Liver (tissue), 8 donors: ENCODE measurements at regions not wholly inside any gene's neighbourhood (a gene's known extent, or its start where the extent isn't known, plus 50 kb on each side); places are given as distances from the start of the nearest gene placed in this dataset.

Experiments used
- DNase-seq: peaks from one replicate; pipeline ENCODE4 v3.0.0-alpha.2; 2017; ENCODE audit warnings: low spot score
- H3K27ac ChIP-seq, 2 donors: one replicate each; pipeline ENCODE4 v1.7.0; 2013; ENCODE audit warnings: inconsistent platforms in 2 of 2, low read length in 2 of 2, control low read depth in 1 of 2, low read depth in 1 of 2, mild to moderate bottlenecking in 1 of 2
- H3K27me3 ChIP-seq, 4 donors: one replicate each; pipeline versions ENCODE4 v1.6.1 to v1.7.0; 2013; ENCODE audit warnings: low read length in 3 of 4, inconsistent platforms in 1 of 4, mild to moderate bottlenecking in 1 of 4, moderate library complexity in 1 of 4; ENCODE audit not compliant: control insufficient read depth in 4 of 4, insufficient read depth in 4 of 4
- H3K36me3 ChIP-seq, 4 donors: one replicate each; pipeline versions ENCODE4 v1.6.1 to v1.7.0; 2013; ENCODE audit warnings: low read length in 3 of 4, mild to moderate bottlenecking in 3 of 4, low read depth in 1 of 4, moderate library complexity in 1 of 4; ENCODE audit not compliant: control insufficient read depth in 4 of 4, insufficient read depth in 3 of 4
- H3K4me1 ChIP-seq, 4 donors: one replicate each; pipeline versions ENCODE4 v1.6.1 to v1.7.0; 2013; ENCODE audit warnings: low read length in 3 of 4, mild to moderate bottlenecking in 3 of 4, moderate library complexity in 1 of 4; ENCODE audit not compliant: control insufficient read depth in 4 of 4, insufficient read depth in 4 of 4
- H3K4me3 ChIP-seq, 3 donors: one replicate each; pipeline versions ENCODE4 v1.6.1 to v1.7.0; 2013; ENCODE audit warnings: low read length in 3 of 3, control low read depth in 1 of 3, low read depth in 1 of 3, mild to moderate bottlenecking in 1 of 3
- H3K9ac ChIP-seq, 2 donors: one replicate each; pipeline ENCODE4 v1.7.0; 2013; ENCODE audit warnings: low read length in 2 of 2, mild to moderate bottlenecking in 2 of 2, moderate library complexity in 2 of 2, control low read depth in 1 of 2, low read depth in 1 of 2
- H3K9me3 ChIP-seq, 4 donors: one replicate each; pipeline versions ENCODE4 v1.6.1 to v1.7.0; 2013; ENCODE audit warnings: low read length in 3 of 4; ENCODE audit not compliant: control insufficient read depth in 4 of 4
- ATF3 ChIP-seq: IDR thresholded peaks from 2 replicates; pipeline ENCODE4 v1.6.1; 2016; ENCODE audit warnings: antibody characterized with exemption
- CTCF ChIP-seq: fragments of 150-350 bp; IDR thresholded peaks from 2 replicates; pipeline ENCODE4 v1.5.1; 2017; ENCODE audit warnings: improper control_type of control experiment, low read depth, low read length; ENCODE audit not compliant: missing input control
- EGR1 ChIP-seq, 2 donors: IDR thresholded peaks; 2 replicates each; pipeline ENCODE4 v1.6.1; 2016 to 2018; ENCODE audit warnings: antibody characterized with exemption in 2 of 2, low read depth in 2 of 2
- FOXA1 ChIP-seq: IDR thresholded peaks from 2 replicates; pipeline ENCODE4 v1.6.1; 2016; ENCODE audit warnings: antibody characterized with exemption
- FOXA2 ChIP-seq: IDR thresholded peaks from 2 replicates; pipeline ENCODE4 v1.6.1; 2016; ENCODE audit warnings: antibody characterized with exemption
- GABPA ChIP-seq, 2 donors: IDR thresholded peaks in 1 of 2; conservative IDR thresholded peaks in 1 of 2; 2 replicates each; pipeline ENCODE4 v1.6.1; 2016; ENCODE audit warnings: antibody characterized with exemption in 2 of 2, mild to moderate bottlenecking in 1 of 2, moderate library complexity in 1 of 2
- HNF4A ChIP-seq, 2 donors: conservative IDR thresholded peaks; 2 replicates each; pipeline ENCODE4 v1.6.1; 2016; ENCODE audit warnings: antibody characterized with exemption in 2 of 2, mild to moderate bottlenecking in 2 of 2
- HNF4G ChIP-seq: IDR thresholded peaks from 2 replicates; pipeline ENCODE4 v1.6.1; 2016; ENCODE audit warnings: antibody characterized with exemption
- JUND ChIP-seq, 2 donors: IDR thresholded peaks; 2 replicates each; pipeline ENCODE4 v1.6.1; 2016; ENCODE audit warnings: antibody characterized with exemption in 2 of 2
- MAX ChIP-seq: IDR thresholded peaks from 2 replicates; pipeline ENCODE4 v1.6.1; 2016; ENCODE audit warnings: antibody characterized with exemption
- NR2F2 ChIP-seq: IDR thresholded peaks from 2 replicates; pipeline ENCODE4 v1.6.1; 2016; ENCODE audit warnings: antibody characterized with exemption
- RAD21 ChIP-seq, 2 donors: IDR thresholded peaks; 2 replicates each; pipeline ENCODE4 v1.6.1; 2016; ENCODE audit warnings: antibody characterized with exemption in 2 of 2, mild to moderate bottlenecking in 2 of 2
- REST ChIP-seq: IDR thresholded peaks from 2 replicates; pipeline ENCODE4 v1.6.1; 2016; ENCODE audit warnings: antibody characterized with exemption, mild to moderate bottlenecking
- RXRA ChIP-seq, 2 donors: IDR thresholded peaks; 2 replicates each; pipeline ENCODE4 v1.6.1; 2017 to 2018; ENCODE audit warnings: antibody characterized with exemption in 2 of 2, mild to moderate bottlenecking in 1 of 2
- SP1 ChIP-seq: IDR thresholded peaks from 2 replicates; pipeline ENCODE4 v1.6.1; 2018; ENCODE audit warnings: antibody characterized with exemption, mild to moderate bottlenecking
- YY1 ChIP-seq: IDR thresholded peaks from 2 replicates; pipeline ENCODE4 v1.6.1; 2016; ENCODE audit warnings: antibody characterized with exemption, mild to moderate bottlenecking
- ZBTB33 ChIP-seq: IDR thresholded peaks from 2 replicates; pipeline ENCODE4 v1.6.1; 2016; ENCODE audit warnings: antibody characterized with exemption
- WGBS: extraction: QIAGEN DNeasy Blood & Tissue Kit; methylation state at CpG from one replicate; pipeline ENCODE4 v1.1.7; 2013; 5-methylcytosine and 5-hydroxymethylcytosine counted together
- donor health status: healthy.
- donor health status: healthy.
- donor health status: healthy.
- donor health status: healthy.
- donor health status: healthy.

- Histone ChIP-seq H3K4me3 (no peak overlapping the region), H3K27me3 (no peaks in the 10 kb centered on the region), H3K9ac (no peak overlapping the region), H3K9me3 (no peaks in the 10 kb centered on the region), H3K4me1 (no peaks in the 10 kb centered on the region), H3K36me3 (no peaks in the 10 kb centered on the region), H3K27ac (no peak overlapping the region)
- DNase-seq = no peak
- WGBS = 94% methylated on average over 4 of the region's 4 CpGs
- TF ChIP-seq ATF3 = no peak
- TF ChIP-seq NR2F2 = no peak
- TF ChIP-seq YY1 = no peak
- no peak for TF ChIP-seq MAX
- no peak for TF ChIP-seq FOXA2
- no peak for TF ChIP-seq JUND (IDR thresholded peaks at IDR 0.05)
- TF ChIP-seq RXRA (IDR thresholded peaks at IDR 0.05) = no peak
- no peak for TF ChIP-seq ZBTB33
- no peak for TF ChIP-seq GABPA (IDR thresholded peaks at IDR 0.05 in 1 of 2, conservative IDR thresholded peaks at IDR 0.05 in 1 of 2)
- TF ChIP-seq FOXA1 = no peak
- no peak for TF ChIP-seq HNF4A (conservative IDR thresholded peaks at IDR 0.05)
- TF ChIP-seq EGR1 (IDR thresholded peaks at IDR 0.05; ENCODE audit: low read depth in 2 of 2) = no peak
- no peak for TF ChIP-seq REST
- TF ChIP-seq CTCF = no peak
- no peak for TF ChIP-seq SP1
- no peak for TF ChIP-seq RAD21 (IDR thresholded peaks at IDR 0.05)
- no peak for TF ChIP-seq HNF4G
These were observed 391.7 kb downstream of the TNS1 start for GRCh38 chr2:217611056-217611455.

- DNase-seq = no peak
These were observed 392.4 kb downstream of the TNS1 start for GRCh38 chr2:217610401-217610814.

More at GRCh38 chr2:217610401-217610814, 392.4 kb downstream of the TNS1 start:
- no peak overlapping the region for H3K27ac ChIP-seq
- no peaks in the 10 kb centered on the region for H3K36me3 ChIP-seq
- H3K4me1 ChIP-seq = no peaks in the 10 kb centered on the region
- no peaks in the 10 kb centered on the region for H3K9me3 ChIP-seq
- no peaks in the 10 kb centered on the region for H3K27me3 ChIP-seq
- WGBS = 69% methylated on average over 6 of the region's 6 CpGs
- H3K4me3 ChIP-seq = no peak overlapping the region
- no peak overlapping the region for H3K9ac ChIP-seq
- TF ChIP-seq HNF4A (conservative IDR thresholded peaks at IDR 0.05) (no peak), YY1 (no peak), FOXA1 (no peak), MAX (no peak), RXRA (IDR thresholded peaks at IDR 0.05) (no peak)
